HL-60 (cell line): ENCODE measurements at regions not wholly inside any gene's neighbourhood (a gene's known extent, or its start where the extent isn't known, plus 50 kb on each side); places are given as distances from the start of the nearest gene placed in this dataset.

Experiments used
- DNase-seq, 2 experiments: peaks; one replicate each; pipeline ENCODE4 v3.0.0-alpha.2; 2010 to 2020; ENCODE audit warnings: low read depth in 1 of 2, low spot score in 1 of 2
- H3K27ac ChIP-seq: fragments of 250-450 bp; sonication (Bioruptor Pico); replicated peaks from 2 replicates; pipeline ENCODE4 v1.5.1; 2020; ENCODE audit warnings: mild to moderate bottlenecking, moderate library complexity
- H3K27me3 ChIP-seq: fragments of 250-450 bp; sonication (Bioruptor Pico); 2 replicates; pipeline ENCODE4 v1.5.1; 2021; ENCODE audit warnings: mild to moderate bottlenecking, moderate library complexity; ENCODE audit not compliant: insufficient read depth, poor library complexity, severe bottlenecking
- H3K4me3 ChIP-seq: replicated peaks from 2 replicates; pipeline ENCODE4 v1.5.1; 2011; ENCODE audit warnings: mild to moderate bottlenecking, control low read depth, low read length; ENCODE audit not compliant: insufficient read depth
- CTCF ChIP-seq: IDR thresholded peaks from one replicate; pipeline ENCODE4 v1.5.1; 2011; ENCODE audit warnings: low read length, control low read depth, inconsistent platforms; ENCODE audit not compliant: insufficient read depth
- GABPA ChIP-seq: IDR thresholded peaks from 2 replicates; pipeline ENCODE4 v1.6.1; 2012; ENCODE audit warnings: low read depth
- POLR2AphosphoS5 ChIP-seq: IDR thresholded peaks from 2 replicates; pipeline ENCODE4 v1.6.1; 2012; ENCODE audit warnings: low read depth
- REST ChIP-seq: IDR thresholded peaks from 2 replicates; pipeline ENCODE4 v1.6.1; 2012; ENCODE audit warnings: low read depth; ENCODE audit not compliant: insufficient replicate concordance
- SPI1 ChIP-seq: IDR thresholded peaks from 2 replicates; pipeline ENCODE4 v1.6.1; 2012; ENCODE audit warnings: low read depth, mild to moderate bottlenecking, borderline replicate concordance

GRCh38 chr2:8342407-8342806 lies 339.4 kb upstream of the ID2 start:
- Histone ChIP-seq H3K4me3 (no peak overlapping the region), H3K27me3 (no peaks in the 10 kb centered on the region), H3K27ac (no peak overlapping the region)
- DNase-seq: no peak
- TF ChIP-seq SPI1 (no peak), CTCF (no peak), POLR2AphosphoS5 (no peak), GABPA (no peak), REST (no peak)

GRCh38 chr2:8343031-8343430 lies 338.8 kb upstream of the ID2 start:
- TF ChIP-seq REST (no peak), POLR2AphosphoS5 (no peak), SPI1 (no peak), CTCF (no peak), GABPA (no peak)
- no peak overlapping the region for H3K27ac ChIP-seq
- H3K4me3 ChIP-seq: no peak overlapping the region
- DNase-seq: no peak
- H3K27me3 ChIP-seq: no peaks in the 10 kb centered on the region

GRCh38 chr2:8344144-8345097 lies 337.4 kb upstream of the ID2 start:
- DNase-seq: no peak
- Histone ChIP-seq H3K4me3 (no peak overlapping the region), H3K27ac (no peak overlapping the region), H3K27me3 (no peaks in the 10 kb centered on the region)
- TF ChIP-seq POLR2AphosphoS5: no peak
- no peak for TF ChIP-seq GABPA
- no peak for TF ChIP-seq SPI1
- no peak for TF ChIP-seq CTCF
- no peak for TF ChIP-seq REST
